Panc1 (cell line): ENCODE measurements at regions not wholly inside any gene's neighbourhood (a gene's known extent, or its start where the extent isn't known, plus 50 kb on each side); places are given as distances from the start of the nearest gene placed in this dataset.

Source experiments
- POLR2AphosphoS5 ChIP-seq: IDR thresholded peaks from 2 replicates; pipeline ENCODE4 v1.6.1; 2012; ENCODE audit warnings: mild to moderate bottlenecking, low read depth, low read length, moderate library complexity
- REST ChIP-seq, 2 experiments: IDR thresholded peaks; 2 replicates each; pipeline ENCODE4 v1.6.1; 2011 to 2012; ENCODE audit warnings: low read depth in 2 of 2, control low read depth in 1 of 2, low read length in 1 of 2, mild to moderate bottlenecking in 1 of 2, moderate library complexity in 1 of 2; ENCODE audit not compliant: insufficient read depth in 1 of 2
- SIN3A ChIP-seq: IDR thresholded peaks from 2 replicates; pipeline ENCODE4 v1.6.1; 2012; ENCODE audit warnings: low read depth, mild to moderate bottlenecking, low read length, moderate library complexity, borderline replicate concordance; ENCODE audit not compliant: insufficient read depth
- TF ChIP-seq, protein P1 (sequence below): fragments of 450-650 bp; IDR thresholded peaks from 2 replicates; pipeline ENCODE4 v1.5.1; 2017; ENCODE audit warnings: mild to moderate bottlenecking

GRCh38 chr15:88738796-88739195, 64.4 kb upstream of the ACAN start:
- TF ChIP-seq, protein P1, sequence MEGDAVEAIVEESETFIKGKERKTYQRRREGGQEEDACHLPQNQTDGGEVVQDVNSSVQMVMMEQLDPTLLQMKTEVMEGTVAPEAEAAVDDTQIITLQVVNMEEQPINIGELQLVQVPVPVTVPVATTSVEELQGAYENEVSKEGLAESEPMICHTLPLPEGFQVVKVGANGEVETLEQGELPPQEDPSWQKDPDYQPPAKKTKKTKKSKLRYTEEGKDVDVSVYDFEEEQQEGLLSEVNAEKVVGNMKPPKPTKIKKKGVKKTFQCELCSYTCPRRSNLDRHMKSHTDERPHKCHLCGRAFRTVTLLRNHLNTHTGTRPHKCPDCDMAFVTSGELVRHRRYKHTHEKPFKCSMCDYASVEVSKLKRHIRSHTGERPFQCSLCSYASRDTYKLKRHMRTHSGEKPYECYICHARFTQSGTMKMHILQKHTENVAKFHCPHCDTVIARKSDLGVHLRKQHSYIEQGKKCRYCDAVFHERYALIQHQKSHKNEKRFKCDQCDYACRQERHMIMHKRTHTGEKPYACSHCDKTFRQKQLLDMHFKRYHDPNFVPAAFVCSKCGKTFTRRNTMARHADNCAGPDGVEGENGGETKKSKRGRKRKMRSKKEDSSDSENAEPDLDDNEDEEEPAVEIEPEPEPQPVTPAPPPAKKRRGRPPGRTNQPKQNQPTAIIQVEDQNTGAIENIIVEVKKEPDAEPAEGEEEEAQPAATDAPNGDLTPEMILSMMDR, result no peak
- no peak for TF ChIP-seq SIN3A
- TF ChIP-seq POLR2AphosphoS5, result no peak
- TF ChIP-seq REST (IDR thresholded peaks at IDR 0.05; ENCODE audit: insufficient read depth in 1 of 2, low read depth in 2 of 2, low read length in 1 of 2), result no peak
